Colon (tissue), 2 donors: ENCODE measurements at regions not wholly inside any gene's neighbourhood (a gene's known extent, or its start where the extent isn't known, plus 50 kb on each side); places are given as distances from the start of the nearest gene placed in this dataset.

Experiments
- FAIRE-seq: peaks from 2 replicates; lab custom pipeline; 2012; peaks lifted over from hg19 to GRCh38; lab: Jason Lieb, UNC
- donor health status: control.
- donor health status: control.

GRCh38 chr3:151992326-151993041 lies 119.0 kb downstream of the SUCNR1 start:
- no peak for FAIRE-seq

GRCh38 chr3:151995091-151995490 lies 121.6 kb downstream of the SUCNR1 start:
- no peak for FAIRE-seq

DNA sequence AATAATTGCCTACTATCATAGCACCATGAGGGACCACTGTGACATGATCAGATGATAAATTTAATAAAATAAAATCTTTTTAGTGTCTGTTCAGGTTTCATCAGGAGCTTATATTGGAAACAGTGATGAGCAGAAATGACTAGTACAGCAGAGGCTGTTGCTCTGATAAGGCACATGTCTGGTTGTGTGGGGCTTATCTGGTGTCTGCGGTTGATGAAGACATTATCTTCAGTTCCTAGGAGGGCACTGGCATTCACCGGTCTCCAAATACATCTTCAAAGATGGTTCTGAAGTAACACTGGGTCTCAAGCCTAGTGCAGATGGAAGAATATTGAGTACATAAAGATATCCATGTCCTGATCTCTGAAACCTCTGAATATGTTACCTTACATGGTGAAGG lies 125.3 kb downstream of the SUCNR1 start:
- FAIRE-seq = no peak

- FAIRE-seq = no peak
Measured at GRCh38 chr3:151999936-152000335, 126.5 kb downstream of the SUCNR1 start.

GRCh38 chr3:152011812-152012735 lies 138.6 kb downstream of the SUCNR1 start:
- FAIRE-seq = no peak

GRCh38 chr3:152019508-152019907 lies 146.1 kb downstream of the SUCNR1 start:
- no peak for FAIRE-seq

DNA sequence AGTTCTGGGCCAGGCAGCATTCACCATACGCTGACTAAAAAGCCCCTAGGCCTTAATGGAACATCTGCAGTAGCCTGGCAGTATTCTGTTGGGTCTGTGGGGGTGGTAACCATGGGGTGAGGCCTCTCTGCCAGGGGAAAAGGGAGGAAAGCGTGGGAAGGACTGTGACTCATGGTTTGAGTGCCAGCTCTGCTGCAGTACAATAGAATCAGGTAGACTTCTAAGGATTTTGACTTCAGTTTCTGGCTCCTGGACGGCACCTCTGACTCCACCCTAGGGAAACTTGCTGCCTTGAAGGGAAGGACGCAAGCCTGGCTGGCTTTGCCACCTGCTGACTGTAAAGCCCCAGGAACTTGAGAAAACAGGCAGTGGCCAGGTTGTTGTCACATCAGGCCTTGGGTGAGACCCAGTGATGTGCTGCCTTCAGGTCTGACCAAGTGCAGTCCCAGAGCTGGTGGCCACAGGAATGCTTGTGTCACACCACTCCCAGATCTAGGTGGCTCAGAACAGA lies 148.6 kb downstream of the SUCNR1 start:
- no peak for FAIRE-seq

DNA sequence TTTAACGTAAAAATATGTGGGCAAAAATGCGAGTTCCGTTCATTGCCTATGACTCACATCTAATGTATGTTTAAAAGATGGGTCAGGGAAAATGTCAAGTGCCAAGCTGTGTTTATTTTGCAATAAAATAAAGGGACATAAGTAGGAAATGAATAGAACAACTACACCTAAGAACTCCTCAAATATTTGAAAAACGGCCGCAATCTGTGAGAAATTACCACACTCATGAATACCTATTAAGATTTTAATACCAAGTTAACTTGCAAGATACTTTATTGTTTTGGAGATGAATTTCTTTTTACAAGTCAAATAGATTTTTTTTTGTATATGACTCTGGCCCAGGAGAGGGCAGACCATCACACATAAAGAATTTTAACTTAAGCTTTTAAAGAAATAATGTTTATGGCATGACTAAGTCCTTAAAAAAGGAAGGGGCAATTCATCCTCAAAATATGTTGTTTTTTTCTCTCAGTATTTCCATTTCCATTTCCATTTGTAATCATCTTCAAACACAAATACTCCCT lies 152.7 kb downstream of the SUCNR1 start:
- FAIRE-seq = no peak

DNA sequence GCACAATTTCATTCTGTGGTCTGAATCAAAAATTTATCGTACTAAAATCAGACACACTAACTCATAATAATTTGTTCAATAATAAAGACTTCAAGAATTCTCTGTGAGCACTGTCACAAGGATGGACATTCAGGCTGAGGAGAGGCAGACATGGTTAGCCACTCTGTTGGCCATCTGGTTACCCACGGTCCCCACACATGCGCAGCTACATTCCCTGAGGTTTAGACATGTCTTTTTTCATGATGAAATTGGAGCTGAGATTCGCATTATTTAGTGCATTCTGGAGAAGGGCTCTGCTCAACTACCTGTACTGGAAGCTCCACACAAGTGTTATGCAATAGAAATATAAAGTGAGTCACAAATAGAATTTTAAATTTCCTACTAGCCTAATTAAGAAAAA lies 156.9 kb downstream of the SUCNR1 start:
- FAIRE-seq = no peak

GRCh38 chr3:152031321-152031720 lies 157.9 kb downstream of the SUCNR1 start:
- FAIRE-seq = no peak

- FAIRE-seq = no peak
Measured at GRCh38 chr3:152037297-152037696, 163.9 kb downstream of the SUCNR1 start.

DNA sequence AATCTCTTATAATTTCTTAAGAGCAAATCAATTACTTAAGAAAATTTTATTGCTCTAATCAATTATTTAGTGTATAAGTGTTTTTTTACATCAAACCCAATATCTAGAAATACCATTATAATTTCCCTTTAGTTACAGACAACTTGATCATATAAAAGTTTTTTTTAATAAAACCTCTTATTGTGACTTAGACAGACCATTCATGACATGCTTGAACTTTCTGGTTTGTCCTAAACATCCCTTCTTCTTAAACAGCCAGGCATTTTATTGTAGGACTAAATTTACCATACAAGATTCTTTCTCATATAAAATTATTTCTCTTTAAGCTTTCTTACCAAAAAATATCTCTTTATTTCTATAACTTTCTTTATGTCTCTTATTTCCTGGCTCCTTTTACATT lies 164.5 kb downstream of the SUCNR1 start:
- no peak for FAIRE-seq

- FAIRE-seq = no peak
Measured at GRCh38 chr3:152038490-152038889, 165.0 kb downstream of the SUCNR1 start.

DNA sequence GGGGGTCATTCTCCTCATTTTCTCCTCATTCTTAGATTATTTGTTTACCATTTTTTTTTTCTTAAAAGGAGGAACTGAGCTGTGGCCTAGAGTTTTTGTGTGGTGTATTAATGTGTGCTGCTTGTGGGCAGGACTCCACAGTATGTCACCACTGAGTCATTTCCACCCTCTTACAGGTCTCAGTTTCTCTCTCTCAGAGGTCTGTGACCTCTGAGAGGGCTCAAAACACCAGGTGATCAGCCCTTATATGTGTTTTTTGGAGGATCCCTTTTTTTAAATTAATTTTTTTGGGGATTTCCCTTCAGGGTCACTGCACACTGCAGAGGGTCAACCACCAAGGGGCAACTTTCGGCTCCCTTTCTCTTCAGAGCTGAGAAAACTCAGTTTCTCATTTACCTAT lies 166.4 kb downstream of the SUCNR1 start:
- FAIRE-seq = no peak

GRCh38 chr3:152040319-152040718 lies 166.9 kb downstream of the SUCNR1 start:
- FAIRE-seq = no peak

- no peak for FAIRE-seq
Measured at GRCh38 chr3:152043620-152044019, 170.2 kb downstream of the SUCNR1 start.

GRCh38 chr3:152046280-152046679 lies 172.8 kb downstream of the SUCNR1 start:
- FAIRE-seq = no peak

GRCh38 chr3:152047465-152047864 lies 174.0 kb downstream of the SUCNR1 start:
- FAIRE-seq = no peak

- FAIRE-seq = no peak
Measured at GRCh38 chr3:152048831-152049230, 175.4 kb downstream of the SUCNR1 start.

- no peak for FAIRE-seq
Measured at GRCh38 chr3:152050903-152051302, 177.5 kb downstream of the SUCNR1 start.

DNA sequence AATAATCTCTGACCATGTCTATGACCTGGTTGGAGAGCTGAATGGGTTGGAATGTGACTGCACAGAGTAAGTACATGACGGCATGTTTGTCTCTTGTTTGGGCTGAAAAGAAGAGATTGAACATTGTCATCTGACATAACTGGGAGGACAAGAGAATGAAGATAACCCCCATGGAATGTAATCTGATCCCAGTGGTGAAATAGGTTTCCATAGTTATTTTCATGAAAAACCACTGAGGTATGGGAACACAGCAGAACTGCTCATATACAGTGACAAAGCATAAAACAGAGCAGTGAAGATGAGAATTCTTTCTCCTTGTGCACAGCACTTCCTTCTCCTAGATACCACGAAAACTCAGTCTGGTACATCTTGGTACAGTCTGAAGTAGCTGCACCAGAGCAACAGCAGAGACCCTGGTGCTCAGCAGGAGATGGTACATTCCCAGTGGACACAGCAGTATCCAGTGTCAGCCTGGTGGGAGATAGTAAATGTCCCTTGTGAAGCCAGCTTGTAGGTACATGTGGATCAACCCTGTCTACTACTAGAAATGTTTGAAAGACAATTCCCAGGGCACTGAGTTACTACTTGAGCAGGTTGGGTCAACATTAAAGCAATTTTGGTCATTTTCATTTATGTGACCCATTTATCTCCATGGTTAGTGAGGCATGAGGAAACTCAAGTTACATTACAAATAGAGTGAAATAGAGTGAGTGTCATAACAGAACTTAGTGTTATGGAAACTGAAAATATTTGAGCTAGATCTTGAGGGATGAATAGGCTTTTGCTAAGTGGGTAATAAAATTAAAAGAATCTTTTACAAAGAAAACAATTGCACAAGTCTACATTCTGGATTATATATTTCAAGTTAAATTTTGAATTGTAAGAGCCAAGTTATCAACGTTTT lies 178.3 kb downstream of the SUCNR1 start:
- FAIRE-seq = no peak

GRCh38 chr3:152053866-152054265 lies 180.4 kb downstream of the SUCNR1 start:
- no peak for FAIRE-seq
